Caco-2 (cell line): ENCODE measurements at regions not wholly inside any gene's neighbourhood (a gene's known extent, or its start where the extent isn't known, plus 50 kb on each side); places are given as distances from the start of the nearest gene placed in this dataset.

Experiments used
- BruUV-seq: library from RNA; stranded (reverse); fragments of 400-500 nt; replicated peaks from 2 replicates; lab custom pipeline; 2021; lab: Mats Ljungman, UMichigan
- CTCF ChIA-PET: fragments of 300-600 bp; sonication (Branson Sonifier 250); formaldehyde crosslinking; loops from one replicate; lab custom pipeline; 2022; ENCODE audit warnings: antibody characterized with exemption; lab: Charles Lee
- POLR2A ChIA-PET: fragments of 300-600 bp; sonication (Branson Sonifier 250); formaldehyde crosslinking; loops from one replicate; lab custom pipeline; 2022; ENCODE audit warnings: antibody characterized with exemption; lab: Charles Lee
- DNase-seq, 2 experiments: peaks; one replicate each; pipeline versions ENCODE4 v3.0.0 to v3.0.0-alpha.2; 2020 to 2022
- H3K27me3 ChIP-seq: replicated peaks from 2 replicates; pipeline ENCODE4 v1.6.0; 2011; ENCODE audit warnings: low read length; ENCODE audit not compliant: control insufficient read depth, insufficient read depth
- H3K36me3 ChIP-seq: 2 replicates; pipeline ENCODE4 v1.5.1; 2011; ENCODE audit warnings: low read length; ENCODE audit not compliant: control insufficient read depth, insufficient read depth
- H3K4me1 ChIP-seq: fragments of 250-450 bp; sonication (Bioruptor Pico); 2 replicates; pipeline ENCODE4 v1.5.1; 2020; ENCODE audit warnings: mild to moderate bottlenecking
- H3K4me3 ChIP-seq: 2 replicates; pipeline ENCODE4 v1.5.1; 2011; ENCODE audit warnings: low read depth, mild to moderate bottlenecking, control low read depth, low read length
- H3K9me3 ChIP-seq: fragments of 250-450 bp; sonication (Bioruptor Pico); 2 replicates; pipeline ENCODE4 v1.5.1; 2020; ENCODE audit warnings: mild to moderate bottlenecking, moderate library complexity
- H3K27ac Mint-ChIP-seq: one replicate; pipeline ENCODE4 v1.8.0; 2022; ENCODE audit warnings: mixed read lengths; ENCODE audit not compliant: unreplicated experiment
- H3K27me3 Mint-ChIP-seq: one replicate; pipeline ENCODE4 v1.8.0; 2022; ENCODE audit warnings: mixed read lengths; ENCODE audit not compliant: insufficient read depth, unreplicated experiment
- H3K36me3 Mint-ChIP-seq: one replicate; pipeline ENCODE4 v1.8.0; 2022; ENCODE audit warnings: mild to moderate bottlenecking, mixed read lengths; ENCODE audit not compliant: insufficient read depth, unreplicated experiment
- H3K4me1 Mint-ChIP-seq: one replicate; pipeline ENCODE4 v1.8.0; 2022; ENCODE audit warnings: low read depth, mixed read lengths; ENCODE audit not compliant: unreplicated experiment
- H3K4me3 Mint-ChIP-seq: one replicate; pipeline ENCODE4 v1.8.0; 2022; ENCODE audit warnings: mild to moderate bottlenecking, moderate library complexity, mixed read lengths; ENCODE audit not compliant: unreplicated experiment
- H3K9me3 Mint-ChIP-seq: one replicate; pipeline ENCODE4 v1.8.0; 2022; ENCODE audit warnings: mixed read lengths; ENCODE audit not compliant: unreplicated experiment
- CTCF ChIP-seq, 2 experiments: fragments of 200-600 bp in 1 of 2; IDR thresholded peaks; 1 replicate in 1 of 2; 2 replicates in 1 of 2; pipeline versions ENCODE4 v1.5.1 to v1.8.0; 2011 to 2022; ENCODE audit warnings: antibody characterized with exemption in 1 of 2, control low read depth in 1 of 2, inconsistent platforms in 1 of 2, low read depth in 1 of 2, low read length in 1 of 2, mild to moderate bottlenecking in 1 of 2, moderate library complexity in 1 of 2; ENCODE audit not compliant: insufficient read depth in 1 of 2, severe bottlenecking in 1 of 2, unreplicated experiment in 1 of 2
- intact Hi-C: fragments of 100-400 bp; cut with micrococcal nuclease; formaldehyde crosslinking; loops from one replicate; pipeline ENCODE4 v1.10.0; 2022; ENCODE audit not compliant: unreplicated experiment

GRCh38 chr2:236904389-236905263 is 181.1 kb upstream of the COPS8 start:
- no peak for DNase-seq
- no peaks in the 10 kb centered on the region for H3K9me3 Mint-ChIP-seq
- H3K36me3 Mint-ChIP-seq: no peaks in the 10 kb centered on the region
- Histone ChIP-seq H3K27me3 (no peaks in the 10 kb centered on the region), H3K4me1 (no peaks in the 10 kb centered on the region), H3K4me3 (no peak overlapping the region), H3K9me3 (no peaks in the 10 kb centered on the region), H3K36me3 (no peaks in the 10 kb centered on the region)
- ChIA-PET CTCF (no interaction called here), POLR2A (no interaction called here)
- no peaks in the 10 kb centered on the region for H3K4me1 Mint-ChIP-seq
- no peak for TF ChIP-seq CTCF (IDR thresholded peaks at IDR 0.05; ENCODE audit: insufficient read depth in 1 of 2, low read depth in 1 of 2, low read length in 1 of 2, severe bottlenecking in 1 of 2, unreplicated experiment in 1 of 2)
- H3K4me3 Mint-ChIP-seq: no peak overlapping the region
- BruUV-seq: no TSS peak
- intact Hi-C loops: no loop called here
- no peaks in the 10 kb centered on the region for H3K27me3 Mint-ChIP-seq
- no peak overlapping the region for H3K27ac Mint-ChIP-seq

- no TSS peak for BruUV-seq
- CTCF ChIA-PET: no interaction called here
- Mint-ChIP-seq H3K27me3 (no peaks in the 10 kb centered on the region), H3K4me3 (no peak overlapping the region), H3K4me1 (no peaks in the 10 kb centered on the region), H3K27ac (no peak overlapping the region), H3K9me3 (no peaks in the 10 kb centered on the region), H3K36me3 (no peaks in the 10 kb centered on the region)
- no peaks in the 10 kb centered on the region for H3K27me3 ChIP-seq
- no peaks in the 10 kb centered on the region for H3K4me1 ChIP-seq
- no peak overlapping the region for H3K4me3 ChIP-seq
- no peak for TF ChIP-seq CTCF (IDR thresholded peaks at IDR 0.05; ENCODE audit: insufficient read depth in 1 of 2, low read depth in 1 of 2, low read length in 1 of 2, severe bottlenecking in 1 of 2, unreplicated experiment in 1 of 2)
- no peak for DNase-seq
- no peaks in the 10 kb centered on the region for H3K9me3 ChIP-seq
- POLR2A ChIA-PET: no interaction called here
- intact Hi-C loops: no loop called here
- no peaks in the 10 kb centered on the region for H3K36me3 ChIP-seq
Observed at GRCh38 chr2:236905976-236906375, 179.7 kb upstream of the COPS8 start.

- BruUV-seq: no TSS peak
- Mint-ChIP-seq H3K27ac (no peak overlapping the region), H3K4me1 (no peaks in the 10 kb centered on the region), H3K4me3 (no peak overlapping the region), H3K36me3 (no peaks in the 10 kb centered on the region), H3K27me3 (no peaks in the 10 kb centered on the region), H3K9me3 (no peaks in the 10 kb centered on the region)
- Histone ChIP-seq H3K9me3 (no peaks in the 10 kb centered on the region), H3K4me3 (no peak overlapping the region), H3K27me3 (no peaks in the 10 kb centered on the region), H3K4me1 (no peaks in the 10 kb centered on the region), H3K36me3 (no peaks in the 10 kb centered on the region)
- no peak for TF ChIP-seq CTCF (IDR thresholded peaks at IDR 0.05; ENCODE audit: insufficient read depth in 1 of 2, low read depth in 1 of 2, low read length in 1 of 2, severe bottlenecking in 1 of 2, unreplicated experiment in 1 of 2)
- ChIA-PET POLR2A (no interaction called here), CTCF (no interaction called here)
- DNase-seq: no peak
- intact Hi-C loops: no loop called here
Observed at GRCh38 chr2:236908439-236909192, 177.1 kb upstream of the COPS8 start.
